ENCODE measurements at regions not wholly inside any gene's neighbourhood (a gene's known extent, or its start where the extent isn't known, plus 50 kb on each side); places are given as distances from the start of the nearest gene placed in this dataset.

GRCh38 chr6:138716013-138716412 is 57.6 kb upstream of the CCDC28A start:
- Histone ChIP-seq H4K91ac (ENCODE audit: insufficient read length, low read depth, low read length) (no peak overlapping the region), H3K79me2 (ENCODE audit: insufficient read depth, low read length) (no peaks in the 10 kb centered on the region), H2BK12ac (ENCODE audit: insufficient read length, low read depth, low read length) (no peak overlapping the region), H2BK15ac (ENCODE audit: low read depth, low read length) (no peak overlapping the region), H3K4ac (ENCODE audit: low read depth, low read length) (no peak overlapping the region), H4K8ac (replicated peaks; ENCODE audit: insufficient read length, low read depth, low read length) (no peak overlapping the region), H3K56ac (ENCODE audit: insufficient read length, low read depth, low read length) (no peak overlapping the region), H3K79me1 (ENCODE audit: insufficient read depth, low read depth, low read length, poor library complexity, severe bottlenecking) (no peaks in the 10 kb centered on the region), H3T11ph (ENCODE audit: low read length) (no peak overlapping the region), H2BK120ac (ENCODE audit: low read depth, low read length, poor library complexity, severe bottlenecking) (no peak overlapping the region), H2BK20ac (ENCODE audit: low read depth, low read length, poor library complexity, severe bottlenecking) (no peak overlapping the region), H3K9ac (ENCODE audit: extremely low read depth, insufficient read length, low read length) (no peak overlapping the region), H3K9me3 (ENCODE audit: control insufficient read depth, low read depth, low read length) (no peaks in the 10 kb centered on the region), H3K18ac (ENCODE audit: insufficient read length, low read depth, low read length) (no peak overlapping the region), H2AFZ (ENCODE audit: low read length) (no peak overlapping the region), H4K20me1 (ENCODE audit: control insufficient read depth, insufficient read depth, insufficient read length) (no peaks in the 10 kb centered on the region), H4K5ac (ENCODE audit: insufficient read length, low read depth, low read length) (no peak overlapping the region), H3K14ac (ENCODE audit: insufficient read depth, low read length) (no peak overlapping the region), H3K4me2 (ENCODE audit: insufficient read depth, insufficient read length, low read length) (no peak overlapping the region), H3K27me3 (ENCODE audit: insufficient read depth, low read length) (no peaks in the 10 kb centered on the region), H3K27ac (ENCODE audit: insufficient read length, low read depth, low read length) (no peak overlapping the region), H3K4me1 (ENCODE audit: insufficient read depth, low read length) (no peaks in the 10 kb centered on the region), H2AK5ac (ENCODE audit: insufficient read length, low read length) (no peak overlapping the region), H2BK5ac (ENCODE audit: insufficient read length, low read length) (no peak overlapping the region), H3K23ac (ENCODE audit: insufficient read length, low read depth, low read length) (no peak overlapping the region), H3K23me2 (ENCODE audit: insufficient read length, low read depth, low read length, poor library complexity, severe bottlenecking) (no peaks in the 10 kb centered on the region)
- Mint-ChIP-seq H3K9me3 (peaks cover 22 to 25% of the 10 kb centered on the region in 2 experiments; a peak in 4 of 5 replicates), H3K4me1 (no peaks in the 10 kb centered on the region), H3K27ac (no peak overlapping the region), H3K36me3 (ENCODE audit: insufficient read depth in 1 of 3, low read depth in 3 of 3) (peaks cover 2 to 16% (median 3%) of the 10 kb centered on the region in 3 experiments; a peak in 5 of 7 replicates), H3K27me3 (ENCODE audit: low read depth) (peaks cover 2% of the 10 kb centered on the region), H3K4me3 (no peak overlapping the region)
- DNase-seq = no peak
- no peak for TF ChIP-seq CTCF (conservative IDR thresholded peaks at IDR 0.05)
- no CpG with 5 or more reads among the region's 1 CpG for WGBS (ENCODE audit: extremely low coverage, insufficient read length, low lambda C conversion rate)
